ENCODE measurements at regions not wholly inside any gene's neighbourhood (a gene's known extent, or its start where the extent isn't known, plus 50 kb on each side); places are given as distances from the start of the nearest gene placed in this dataset.
"Not testable (repeated sequence)": the region's sequence is repeated elsewhere in the genome, so short reads cannot be mapped to it uniquely, and the experiment has no call there.

GRCh38 chrX:110511238-110511637 lies 152.6 kb downstream of the RTL9 start:
- DNase-seq (ENCODE audit: low read depth in 1 of 2, low spot score in 1 of 2), result no peak

GRCh38 chrX:110512341-110512740 lies 153.7 kb downstream of the RTL9 start:
- DNase-seq (ENCODE audit: low read depth in 1 of 2, low spot score in 1 of 2), result no peak

- no peak for DNase-seq (ENCODE audit: low read depth in 1 of 2, low spot score in 1 of 2)
These were observed 155.9 kb downstream of the RTL9 start for GRCh38 chrX:110514509-110514908.

GRCh38 chrX:110519501-110519900 lies 160.9 kb downstream of the RTL9 start:
- no peak for DNase-seq (ENCODE audit: low read depth in 1 of 2, low spot score in 1 of 2)

GRCh38 chrX:110519906-110520452 lies 161.3 kb downstream of the RTL9 start:
- no peak for DNase-seq (ENCODE audit: low read depth in 1 of 2, low spot score in 1 of 2)

GRCh38 chrX:110520652-110521051 lies 162.0 kb downstream of the RTL9 start:
- DNase-seq (ENCODE audit: low read depth in 1 of 2, low spot score in 1 of 2), result not testable (repeated sequence)

- no peak for DNase-seq (ENCODE audit: low read depth in 1 of 2, low spot score in 1 of 2)
These were observed 173.4 kb downstream of the RTL9 start for GRCh38 chrX:110531873-110532580.

- DNase-seq (ENCODE audit: low read depth in 1 of 2, low spot score in 1 of 2), result no peak
These were observed 173.9 kb downstream of the RTL9 start for GRCh38 chrX:110532581-110532931.

GRCh38 chrX:110536816-110537215 lies 178.2 kb downstream of the RTL9 start:
- no peak for DNase-seq (ENCODE audit: low read depth in 1 of 2, low spot score in 1 of 2)

- DNase-seq (ENCODE audit: low read depth in 1 of 2, low spot score in 1 of 2), result no peak
These were observed 182.6 kb downstream of the RTL9 start for GRCh38 chrX:110541266-110541665.

GRCh38 chrX:110550854-110551253 lies 192.2 kb downstream of the RTL9 start:
- not testable (repeated sequence) for DNase-seq (ENCODE audit: low read depth in 1 of 2, low spot score in 1 of 2)

- no peak for DNase-seq (ENCODE audit: low read depth in 1 of 2, low spot score in 1 of 2)
These were observed 199.2 kb downstream of the RTL9 start for GRCh38 chrX:110557864-110558263.

GRCh38 chrX:110558406-110558805 lies 199.8 kb downstream of the RTL9 start:
- no peak for DNase-seq (ENCODE audit: low read depth in 1 of 2, low spot score in 1 of 2)

GRCh38 chrX:110561034-110561433 lies 202.4 kb downstream of the RTL9 start:
- no peak for DNase-seq (ENCODE audit: low read depth in 1 of 2, low spot score in 1 of 2)

- DNase-seq (ENCODE audit: low read depth in 1 of 2, low spot score in 1 of 2), result no peak
These were observed 204.6 kb downstream of the RTL9 start for GRCh38 chrX:110563282-110563681.

GRCh38 chrX:110568441-110568840 lies 209.8 kb downstream of the RTL9 start:
- no peak for DNase-seq (ENCODE audit: low read depth in 1 of 2, low spot score in 1 of 2)

- no peak for DNase-seq (ENCODE audit: low read depth in 1 of 2, low spot score in 1 of 2)
These were observed 210.9 kb downstream of the RTL9 start for GRCh38 chrX:110569506-110569905.

- DNase-seq (ENCODE audit: low read depth in 1 of 2, low spot score in 1 of 2), result no peak
These were observed 217.3 kb downstream of the CHRDL1 start for GRCh38 chrX:110578270-110578669.

GRCh38 chrX:110584083-110584482 lies 211.5 kb downstream of the CHRDL1 start:
- DNase-seq (ENCODE audit: low read depth in 1 of 2, low spot score in 1 of 2), result no peak

- no peak for DNase-seq (ENCODE audit: low read depth in 1 of 2, low spot score in 1 of 2)
These were observed 207.5 kb downstream of the CHRDL1 start for GRCh38 chrX:110588164-110588563.

- DNase-seq (ENCODE audit: low read depth in 1 of 2, low spot score in 1 of 2), result no peak
These were observed 206.8 kb downstream of the CHRDL1 start for GRCh38 chrX:110588853-110589252.

- no peak for DNase-seq (ENCODE audit: low read depth in 1 of 2, low spot score in 1 of 2)
These were observed 194.8 kb downstream of the CHRDL1 start for GRCh38 chrX:110600745-110601310.

GRCh38 chrX:110614596-110614995 lies 181.0 kb downstream of the CHRDL1 start:
- DNase-seq (ENCODE audit: low read depth in 1 of 2, low spot score in 1 of 2), result no peak
